ENCODE measurements at regions not wholly inside any gene's neighbourhood (a gene's known extent, or its start where the extent isn't known, plus 50 kb on each side); places are given as distances from the start of the nearest gene placed in this dataset.

GRCh38 chr15:62909257-62909656 lies 133.3 kb upstream of the TPM1 start:
- ChIA-PET POLR2A (no interaction called here), CTCF (interaction anchor here (1.2 to 1.4 kb wide), 2 partner anchors 10 to 14 kb away, joined by 4 read pairs; no protein-coding TSS in a partner anchor)
- Histone ChIP-seq H3K27me3 (ENCODE audit: control insufficient read depth, insufficient read depth, low read length) (no peaks in the 10 kb centered on the region), H3K36me3 (ENCODE audit: control insufficient read depth, insufficient read depth, low read length) (no peaks in the 10 kb centered on the region), H3K4me3 (ENCODE audit: low read depth, low read length) (no peak overlapping the region)
- no peak for DNase-seq (ENCODE audit: low read depth)
- no peak for TF ChIP-seq CTCF (IDR thresholded peaks at IDR 0.05; ENCODE audit: insufficient read depth, low read depth, low read length)

GRCh38 chr15:62912282-62912681 lies 130.3 kb upstream of the TPM1 start:
- no peaks in the 10 kb centered on the region for H3K36me3 ChIP-seq (ENCODE audit: control insufficient read depth, insufficient read depth, low read length)
- no peak overlapping the region for H3K4me3 ChIP-seq (ENCODE audit: low read depth, low read length)
- no peaks in the 10 kb centered on the region for H3K27me3 ChIP-seq (ENCODE audit: control insufficient read depth, insufficient read depth, low read length)
- POLR2A ChIA-PET, result no interaction called here
- DNase-seq (ENCODE audit: low read depth), result no peak
- CTCF ChIA-PET, result interaction anchor here (0.6 to 1.7 kb wide), 3 partner anchors 11 to 105 kb away, joined by 3 to 10 read pairs (median 3); no protein-coding TSS in a partner anchor
- no peak for TF ChIP-seq CTCF (IDR thresholded peaks at IDR 0.05; ENCODE audit: insufficient read depth, low read depth, low read length)

GRCh38 chr15:62912808-62913207 lies 129.7 kb upstream of the TPM1 start:
- no peak for DNase-seq (ENCODE audit: low read depth)
- Histone ChIP-seq H3K4me3 (ENCODE audit: low read depth, low read length) (no peak overlapping the region), H3K27me3 (ENCODE audit: control insufficient read depth, insufficient read depth, low read length) (no peaks in the 10 kb centered on the region), H3K36me3 (ENCODE audit: control insufficient read depth, insufficient read depth, low read length) (no peaks in the 10 kb centered on the region)
- TF ChIP-seq CTCF (IDR thresholded peaks at IDR 0.05; ENCODE audit: insufficient read depth, low read depth, low read length), result no peak
- CTCF ChIA-PET, result interaction anchor here (0.6 to 1.7 kb wide), 3 partner anchors 11 to 105 kb away, joined by 3 to 10 read pairs (median 3); no protein-coding TSS in a partner anchor
- POLR2A ChIA-PET, result no interaction called here

GRCh38 chr15:62913246-62913645 lies 129.3 kb upstream of the TPM1 start:
- no peak for DNase-seq (ENCODE audit: low read depth)
- no peak for TF ChIP-seq CTCF (IDR thresholded peaks at IDR 0.05; ENCODE audit: insufficient read depth, low read depth, low read length)
- Histone ChIP-seq H3K27me3 (ENCODE audit: control insufficient read depth, insufficient read depth, low read length) (no peaks in the 10 kb centered on the region), H3K36me3 (ENCODE audit: control insufficient read depth, insufficient read depth, low read length) (no peaks in the 10 kb centered on the region), H3K4me3 (ENCODE audit: low read depth, low read length) (no peak overlapping the region)
- ChIA-PET CTCF (interaction anchor here (1.0 to 1.7 kb wide), 3 partner anchors 10 to 15 kb away, joined by 3 to 10 read pairs (median 3); no protein-coding TSS in a partner anchor), POLR2A (no interaction called here)

GRCh38 chr15:62914461-62915079 lies 128.0 kb upstream of the TPM1 start:
- TF ChIP-seq CTCF (IDR thresholded peaks at IDR 0.05; ENCODE audit: insufficient read depth, low read depth, low read length), result no peak
- H3K36me3 ChIP-seq (ENCODE audit: control insufficient read depth, insufficient read depth, low read length), result no peaks in the 10 kb centered on the region
- POLR2A ChIA-PET, result no interaction called here
- H3K27me3 ChIP-seq (ENCODE audit: control insufficient read depth, insufficient read depth, low read length), result no peaks in the 10 kb centered on the region
- CTCF ChIA-PET, result interaction anchor here (1.0 kb wide), 1 partner anchor 9 kb away, joined by 3 read pairs; no protein-coding TSS in a partner anchor
- H3K4me3 ChIP-seq (ENCODE audit: low read depth, low read length), result no peak overlapping the region
- no peak for DNase-seq (ENCODE audit: low read depth)
